WERI-Rb-1 (cell line): ENCODE measurements at regions not wholly inside any gene's neighbourhood (a gene's known extent, or its start where the extent isn't known, plus 50 kb on each side); places are given as distances from the start of the nearest gene placed in this dataset.
"Not testable (repeated sequence)": the region's sequence is repeated elsewhere in the genome, so short reads cannot be mapped to it uniquely, and the experiment has no call there.

ENCODE experiments used
- DNase-seq: peaks from one replicate; pipeline ENCODE4 v3.0.0-alpha.2; 2020
- H3K27ac ChIP-seq: fragments of 250-450 bp; sonication (Bioruptor Pico); 2 replicates; pipeline ENCODE4 v1.5.1; 2020; ENCODE audit warnings: mild to moderate bottlenecking, moderate library complexity
- H3K27me3 ChIP-seq: fragments of 250-450 bp; sonication (Bioruptor Pico); 2 replicates; pipeline ENCODE4 v1.5.1; 2021; ENCODE audit warnings: mild to moderate bottlenecking, low read depth, moderate library complexity; ENCODE audit not compliant: insufficient read depth, severe bottlenecking
- H3K36me3 ChIP-seq: fragments of 250-450 bp; sonication (Bioruptor Pico); 2 replicates; pipeline ENCODE4 v1.5.1; 2020; ENCODE audit warnings: mild to moderate bottlenecking, moderate library complexity
- H3K4me3 ChIP-seq: 2 replicates; pipeline ENCODE4 v1.5.1; 2011; ENCODE audit warnings: low read depth, mild to moderate bottlenecking, control low read depth, low read length
- H3K9me3 ChIP-seq: fragments of 250-450 bp; sonication (Bioruptor Pico); 2 replicates; pipeline ENCODE4 v1.5.1; 2021; ENCODE audit warnings: mild to moderate bottlenecking, moderate library complexity; ENCODE audit not compliant: severe bottlenecking
- CTCF ChIP-seq: IDR thresholded peaks from 2 replicates; pipeline ENCODE4 v1.5.1; 2011; ENCODE audit warnings: low read depth, mild to moderate bottlenecking, control low read depth, inconsistent platforms, low read length

- Histone ChIP-seq H3K9me3 (no peaks in the 10 kb centered on the region), H3K36me3 (no peaks in the 10 kb centered on the region), H3K4me3 (no peak overlapping the region), H3K27ac (no peak overlapping the region), H3K27me3 (peaks cover 20% of the 10 kb centered on the region)
- DNase-seq = no peak
- TF ChIP-seq CTCF = no peak
Observed at GRCh38 chrX:83588409-83588808, 80.3 kb downstream of the POU3F4 start.

GRCh38 chrX:83593634-83594294 is 85.7 kb downstream of the POU3F4 start:
- Histone ChIP-seq H3K27ac (no peak overlapping the region), H3K27me3 (peaks cover 12% of the 10 kb centered on the region), H3K36me3 (no peaks in the 10 kb centered on the region), H3K9me3 (no peaks in the 10 kb centered on the region), H3K4me3 (no peak overlapping the region)
- no peak for TF ChIP-seq CTCF
- DNase-seq = no peak

- no peak for TF ChIP-seq CTCF
- no peaks in the 10 kb centered on the region for H3K36me3 ChIP-seq
- H3K27ac ChIP-seq = no peak overlapping the region
- H3K4me3 ChIP-seq = no peak overlapping the region
- H3K9me3 ChIP-seq = no peaks in the 10 kb centered on the region
- peaks cover 2% of the 10 kb centered on the region for H3K27me3 ChIP-seq
- DNase-seq = no peak
Observed at GRCh38 chrX:83630662-83631061, 122.6 kb downstream of the POU3F4 start.

- not testable (repeated sequence) for H3K4me3 ChIP-seq, H3K27me3 ChIP-seq, DNase-seq, H3K27ac ChIP-seq, H3K36me3 ChIP-seq, H3K9me3 ChIP-seq
Observed at GRCh38 chrX:83649706-83650105, 141.6 kb downstream of the POU3F4 start.

GRCh38 chrX:83658731-83659130 is 150.6 kb downstream of the POU3F4 start:
- H3K27ac ChIP-seq = no peak overlapping the region
- H3K27me3 ChIP-seq = no peaks in the 10 kb centered on the region
- H3K9me3 ChIP-seq = no peaks in the 10 kb centered on the region
- H3K36me3 ChIP-seq = no peaks in the 10 kb centered on the region
- H3K4me3 ChIP-seq = no peak overlapping the region
- TF ChIP-seq CTCF = peak; percentile 54
- DNase-seq = no peak
